Stomach (tissue), 8 donors: ENCODE measurements at regions not wholly inside any gene's neighbourhood (a gene's known extent, or its start where the extent isn't known, plus 50 kb on each side); places are given as distances from the start of the nearest gene placed in this dataset.

ENCODE experiments used
- DNase-seq, 2 donors: peaks; one replicate each; pipeline versions ENCODE4 v3.0.0 to v3.0.0-alpha.2; 2013 to 2019
- H3K27ac ChIP-seq, 5 donors: fragments of 200-600 bp in 4 of 5; sonication (generic) in 4 of 5; one replicate each; pipeline ENCODE4 v1.5.1; 2013 to 2019; ENCODE audit warnings: mild to moderate bottlenecking in 1 of 5, moderate library complexity in 1 of 5
- H3K27me3 ChIP-seq, 3 donors: fragments of 200-600 bp; sonication (generic); one replicate each; pipeline ENCODE4 v1.5.1; 2017 to 2019; ENCODE audit warnings: mixed run types in 1 of 3
- H3K36me3 ChIP-seq, 4 donors: fragments of 200-600 bp; sonication (generic); 1 replicate in 3 of 4; 2 replicates in 1 of 4; pipeline ENCODE4 v1.5.1; 2016 to 2019
- H3K4me1 ChIP-seq, 4 donors: fragments of 200-600 bp; sonication (generic); one replicate each; pipeline ENCODE4 v1.5.1; 2016 to 2019
- H3K4me3 ChIP-seq, 4 donors: fragments of 200-600 bp; sonication (generic) in 3 of 4; one replicate each; pipeline ENCODE4 v1.5.1; 2016 to 2019; ENCODE audit warnings: mild to moderate bottlenecking in 1 of 4
- H3K9me3 ChIP-seq, 4 donors: fragments of 200-600 bp; sonication (generic); one replicate each; pipeline ENCODE4 v1.5.1; 2016 to 2019
- EP300 ChIP-seq: sonication (generic); formaldehyde crosslinking; IDR thresholded peaks from one replicate; pipeline ENCODE4 v1.6.1; 2017; ENCODE audit warnings: antibody characterized with exemption
- POLR2A ChIP-seq, 4 donors: fragments of 450-650 bp; IDR thresholded peaks; one replicate each; pipeline ENCODE4 v1.6.1; 2016; ENCODE audit warnings: antibody characterized with exemption in 4 of 4, control low read depth in 2 of 4, mild to moderate bottlenecking in 1 of 4, moderate library complexity in 1 of 4
- POLR2AphosphoS5 ChIP-seq, 3 donors: sonication (generic); formaldehyde crosslinking; IDR thresholded peaks; one replicate each; pipeline ENCODE4 v1.6.1; 2016; ENCODE audit warnings: antibody characterized with exemption in 3 of 3
- WGBS, 5 donors: extraction: QIAGEN DNeasy Blood & Tissue Kit in 3 of 5; methylation state at CpG; one replicate each; pipeline versions ENCODE4 v1.1.5 to v1.1.7; 2013 to 2018; 5-methylcytosine and 5-hydroxymethylcytosine counted together
- intact Hi-C: fragments of 100-400 bp; cut with DNase I; formaldehyde crosslinking; loops from one replicate; pipeline ENCODE4 v1.15.1; 2023; ENCODE audit warnings: low total_unique reads
- TF ChIP-seq, protein P1 (sequence below), 7 experiments: fragments of 450-650 bp in 4 of 7; fragments of 200-600 bp in 3 of 7; sonication (generic) in 3 of 7; IDR thresholded peaks; one replicate each; pipeline ENCODE4 v1.5.1; 2016 to 2019; ENCODE audit warnings: antibody characterized with exemption in 7 of 7, control low read depth in 2 of 7, mild to moderate bottlenecking in 1 of 7
- donor health status: healthy with polysubstance abuse.
- donor health status: Bipolar disorder and iron deficiency.
- donor health status: healthy.

DNA sequence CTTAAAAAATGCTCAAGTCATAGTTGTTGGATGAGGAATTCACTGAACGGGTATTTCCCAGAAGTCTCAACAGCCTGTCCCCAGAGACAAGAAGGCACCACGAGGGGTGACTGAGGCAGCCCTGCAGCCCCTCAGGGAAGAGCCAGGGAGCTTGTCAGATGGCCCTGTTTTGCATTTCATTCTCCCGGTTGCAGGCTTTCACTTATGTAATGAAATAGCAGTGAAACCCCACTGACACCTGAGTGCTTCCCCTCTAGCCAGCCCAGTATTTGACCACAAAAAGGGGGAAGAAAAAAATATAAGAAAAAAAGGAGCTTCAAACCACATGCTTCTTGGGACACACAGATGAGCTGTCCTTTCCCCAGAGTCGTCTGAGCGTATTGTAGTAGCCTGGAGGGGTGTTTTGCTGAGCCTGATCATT is 75.3 kb upstream of the IL12B start:
- no peak overlapping the region for H3K27ac ChIP-seq
- H3K36me3 ChIP-seq, result no peaks in the 10 kb centered on the region
- 59 to 70% (median 63%) methylated on average over 5 of the region's 5 CpGs for WGBS, 5 donors
- H3K4me3 ChIP-seq, result no peak overlapping the region
- intact Hi-C loops, result no loop called here
- DNase-seq, result no peak
- no peaks in the 10 kb centered on the region for H3K4me1 ChIP-seq
- TF ChIP-seq POLR2AphosphoS5 (IDR thresholded peaks at IDR 0.05), result no peak
- TF ChIP-seq, protein P1, sequence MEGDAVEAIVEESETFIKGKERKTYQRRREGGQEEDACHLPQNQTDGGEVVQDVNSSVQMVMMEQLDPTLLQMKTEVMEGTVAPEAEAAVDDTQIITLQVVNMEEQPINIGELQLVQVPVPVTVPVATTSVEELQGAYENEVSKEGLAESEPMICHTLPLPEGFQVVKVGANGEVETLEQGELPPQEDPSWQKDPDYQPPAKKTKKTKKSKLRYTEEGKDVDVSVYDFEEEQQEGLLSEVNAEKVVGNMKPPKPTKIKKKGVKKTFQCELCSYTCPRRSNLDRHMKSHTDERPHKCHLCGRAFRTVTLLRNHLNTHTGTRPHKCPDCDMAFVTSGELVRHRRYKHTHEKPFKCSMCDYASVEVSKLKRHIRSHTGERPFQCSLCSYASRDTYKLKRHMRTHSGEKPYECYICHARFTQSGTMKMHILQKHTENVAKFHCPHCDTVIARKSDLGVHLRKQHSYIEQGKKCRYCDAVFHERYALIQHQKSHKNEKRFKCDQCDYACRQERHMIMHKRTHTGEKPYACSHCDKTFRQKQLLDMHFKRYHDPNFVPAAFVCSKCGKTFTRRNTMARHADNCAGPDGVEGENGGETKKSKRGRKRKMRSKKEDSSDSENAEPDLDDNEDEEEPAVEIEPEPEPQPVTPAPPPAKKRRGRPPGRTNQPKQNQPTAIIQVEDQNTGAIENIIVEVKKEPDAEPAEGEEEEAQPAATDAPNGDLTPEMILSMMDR (IDR thresholded peaks at IDR 0.05), result no peak
- no peak for TF ChIP-seq EP300
- TF ChIP-seq POLR2A (IDR thresholded peaks at IDR 0.05), result no peak
- H3K27me3 ChIP-seq, result peaks cover 0 to 11% (median 0%) of the 10 kb centered on the region in 3 donors
- H3K9me3 ChIP-seq, result no peaks in the 10 kb centered on the region

DNA sequence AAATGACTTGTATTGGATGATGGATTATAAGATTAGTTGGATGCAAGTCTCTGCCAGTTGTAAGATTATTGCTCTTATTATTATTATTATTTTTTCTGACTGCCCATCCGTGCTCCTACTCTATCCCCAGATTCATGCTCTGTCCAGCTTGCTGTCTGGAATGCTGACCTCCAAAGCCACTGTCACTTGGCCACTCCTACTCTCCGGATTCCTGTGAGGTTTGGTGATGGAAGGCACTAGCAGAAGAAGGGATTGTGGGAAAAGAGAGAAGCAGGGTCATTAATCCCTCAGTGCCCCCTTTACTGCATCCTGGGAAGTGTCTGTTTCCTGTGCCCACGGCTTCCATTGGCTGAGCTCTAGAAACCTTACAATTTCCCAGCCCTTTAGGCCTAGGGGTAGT is 76.3 kb upstream of the IL12B start:
- intact Hi-C loops, result no loop called here
- no peak for DNase-seq
- TF ChIP-seq POLR2A (IDR thresholded peaks at IDR 0.05), result no peak
- TF ChIP-seq POLR2AphosphoS5 (IDR thresholded peaks at IDR 0.05), result no peak
- TF ChIP-seq, protein P1 (IDR thresholded peaks at IDR 0.05), result no peak
- TF ChIP-seq EP300, result no peak
- WGBS, 5 donors, result 63 to 78% (median 69%) methylated on average over 3 of the region's 3 CpGs
- Histone ChIP-seq H3K27me3 (peaks cover 0 to 11% (median 0%) of the 10 kb centered on the region in 3 donors), H3K27ac (no peak overlapping the region), H3K9me3 (no peaks in the 10 kb centered on the region), H3K4me3 (no peak overlapping the region), H3K4me1 (no peaks in the 10 kb centered on the region), H3K36me3 (no peaks in the 10 kb centered on the region)

DNA sequence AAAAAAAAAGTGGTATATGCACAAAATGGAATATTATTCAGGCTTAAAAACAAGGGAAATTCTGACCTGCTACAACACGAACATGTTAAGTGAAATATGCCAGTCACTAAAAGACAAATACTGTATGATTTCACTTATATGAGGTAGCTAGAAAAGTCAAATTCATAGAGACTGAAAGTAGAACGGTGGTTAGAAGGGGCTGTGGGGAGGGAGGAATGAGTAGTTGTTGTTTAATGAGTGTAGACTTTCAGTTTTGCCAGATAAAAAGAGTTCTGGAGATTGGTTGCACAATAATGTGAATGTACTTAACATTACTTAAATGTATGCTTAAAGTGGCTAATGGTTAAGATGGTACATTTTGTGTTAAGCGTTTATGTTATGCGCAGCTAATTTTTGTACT is 79.5 kb upstream of the IL12B start:
- no peak overlapping the region for H3K27ac ChIP-seq
- WGBS, 5 donors, result 72 to 83% (median 79%) methylated on average over 4 of the region's 4 CpGs
- TF ChIP-seq EP300 (no peak), POLR2A (IDR thresholded peaks at IDR 0.05) (no peak)
- TF ChIP-seq, protein P1 (IDR thresholded peaks at IDR 0.05), result no peak
- H3K27me3 ChIP-seq, result peaks cover 0 to 6% (median 0%) of the 10 kb centered on the region in 3 donors
- no peak for DNase-seq
- H3K9me3 ChIP-seq, result no peaks in the 10 kb centered on the region
- H3K4me1 ChIP-seq, result no peaks in the 10 kb centered on the region
- intact Hi-C loops, result no loop called here
- no peak overlapping the region for H3K4me3 ChIP-seq
- no peaks in the 10 kb centered on the region for H3K36me3 ChIP-seq

DNA sequence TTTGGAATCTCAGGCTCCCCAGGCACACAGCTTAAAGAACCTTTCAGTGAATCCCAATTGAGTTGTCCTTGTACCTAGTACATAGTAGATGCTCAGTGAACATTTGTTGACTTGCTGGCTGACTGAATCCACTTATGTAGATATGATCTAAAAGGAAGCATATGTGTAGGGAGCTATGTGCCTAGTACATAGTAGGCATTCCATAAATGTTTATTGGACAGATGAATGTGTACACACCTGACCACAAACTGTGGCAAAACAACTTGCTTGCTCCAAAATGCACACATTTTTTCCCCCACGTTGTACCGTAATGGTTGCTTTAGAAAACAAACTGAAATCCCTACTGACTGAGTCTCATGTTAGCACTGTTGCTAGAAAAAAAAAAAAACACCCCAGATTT is 80.2 kb upstream of the IL12B start:
- intact Hi-C loops, result no loop called here
- H3K27me3 ChIP-seq, result peaks cover 0 to 6% (median 0%) of the 10 kb centered on the region in 3 donors
- H3K4me3 ChIP-seq, result no peak overlapping the region
- H3K9me3 ChIP-seq, result no peaks in the 10 kb centered on the region
- TF ChIP-seq EP300 (no peak), POLR2A (IDR thresholded peaks at IDR 0.05) (no peak), POLR2AphosphoS5 (IDR thresholded peaks at IDR 0.05) (no peak)
- TF ChIP-seq, protein P1 (IDR thresholded peaks at IDR 0.05), result no peak
- H3K4me1 ChIP-seq, result peaks cover 0 to 3% (median 0%) of the 10 kb centered on the region in 4 donors
- no peaks in the 10 kb centered on the region for H3K36me3 ChIP-seq
- H3K27ac ChIP-seq, result no peak overlapping the region
- DNase-seq, result no peak
- WGBS, 5 donors, result 66 to 95% (median 88%) methylated on average over 2 of the region's 2 CpGs
